ENCODE measurements at regions not wholly inside any gene's neighbourhood (a gene's known extent, or its start where the extent isn't known, plus 50 kb on each side); places are given as distances from the start of the nearest gene placed in this dataset.

DNA sequence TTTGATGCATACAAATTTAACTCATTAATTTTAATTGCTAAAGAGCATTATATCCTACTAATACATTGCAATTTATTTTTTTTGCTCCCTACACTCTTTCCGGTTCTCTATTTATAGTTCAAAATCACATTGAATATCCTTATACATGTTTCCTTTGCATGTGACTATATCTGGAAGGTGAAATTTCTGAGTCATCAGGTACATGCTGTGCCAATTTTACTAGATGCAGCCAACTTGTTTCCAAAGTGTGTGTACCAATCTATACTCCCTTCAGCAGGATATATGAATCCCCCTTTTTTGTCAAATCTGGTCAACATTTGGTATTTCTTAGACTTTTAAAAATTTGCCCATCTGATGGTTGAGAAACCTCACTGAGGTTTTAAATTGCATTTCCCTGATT is 602.9 kb upstream of the CAMK1G start:
- TF ChIP-seq, protein P1, sequence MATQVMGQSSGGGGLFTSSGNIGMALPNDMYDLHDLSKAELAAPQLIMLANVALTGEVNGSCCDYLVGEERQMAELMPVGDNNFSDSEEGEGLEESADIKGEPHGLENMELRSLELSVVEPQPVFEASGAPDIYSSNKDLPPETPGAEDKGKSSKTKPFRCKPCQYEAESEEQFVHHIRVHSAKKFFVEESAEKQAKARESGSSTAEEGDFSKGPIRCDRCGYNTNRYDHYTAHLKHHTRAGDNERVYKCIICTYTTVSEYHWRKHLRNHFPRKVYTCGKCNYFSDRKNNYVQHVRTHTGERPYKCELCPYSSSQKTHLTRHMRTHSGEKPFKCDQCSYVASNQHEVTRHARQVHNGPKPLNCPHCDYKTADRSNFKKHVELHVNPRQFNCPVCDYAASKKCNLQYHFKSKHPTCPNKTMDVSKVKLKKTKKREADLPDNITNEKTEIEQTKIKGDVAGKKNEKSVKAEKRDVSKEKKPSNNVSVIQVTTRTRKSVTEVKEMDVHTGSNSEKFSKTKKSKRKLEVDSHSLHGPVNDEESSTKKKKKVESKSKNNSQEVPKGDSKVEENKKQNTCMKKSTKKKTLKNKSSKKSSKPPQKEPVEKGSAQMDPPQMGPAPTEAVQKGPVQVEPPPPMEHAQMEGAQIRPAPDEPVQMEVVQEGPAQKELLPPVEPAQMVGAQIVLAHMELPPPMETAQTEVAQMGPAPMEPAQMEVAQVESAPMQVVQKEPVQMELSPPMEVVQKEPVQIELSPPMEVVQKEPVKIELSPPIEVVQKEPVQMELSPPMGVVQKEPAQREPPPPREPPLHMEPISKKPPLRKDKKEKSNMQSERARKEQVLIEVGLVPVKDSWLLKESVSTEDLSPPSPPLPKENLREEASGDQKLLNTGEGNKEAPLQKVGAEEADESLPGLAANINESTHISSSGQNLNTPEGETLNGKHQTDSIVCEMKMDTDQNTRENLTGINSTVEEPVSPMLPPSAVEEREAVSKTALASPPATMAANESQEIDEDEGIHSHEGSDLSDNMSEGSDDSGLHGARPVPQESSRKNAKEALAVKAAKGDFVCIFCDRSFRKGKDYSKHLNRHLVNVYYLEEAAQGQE (IDR thresholded peaks at IDR 0.05; ENCODE audit: low read depth) = no peak
- TF ChIP-seq EP300 (IDR thresholded peaks at IDR 0.05; ENCODE audit: borderline replicate concordance) (no peak), CEBPB (IDR thresholded peaks at IDR 0.05) (no peak), NFIC (IDR thresholded peaks at IDR 0.05) (no peak)
- TF ChIP-seq, protein P2, sequence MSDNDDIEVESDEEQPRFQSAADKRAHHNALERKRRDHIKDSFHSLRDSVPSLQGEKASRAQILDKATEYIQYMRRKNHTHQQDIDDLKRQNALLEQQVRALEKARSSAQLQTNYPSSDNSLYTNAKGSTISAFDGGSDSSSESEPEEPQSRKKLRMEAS (IDR thresholded peaks at IDR 0.05) = no peak

Measured in Ishikawa (cell line).